K562 (cell line): ENCODE measurements at regions not wholly inside any gene's neighbourhood (a gene's known extent, or its start where the extent isn't known, plus 50 kb on each side); places are given as distances from the start of the nearest gene placed in this dataset.

Experiments used
- ATAC-seq: fragments of 200-7000 bp; cut with Tn5 transposase; 3 replicates; pipeline ENCODE4 v1.9.1; 2020; ENCODE audit warnings: moderate library complexity
- BruUV-seq: library from RNA; stranded (reverse); fragments of 400-500 nt; replicated peaks from 2 replicates; lab custom pipeline; 2021; lab: Mats Ljungman, UMichigan
- CTCF ChIA-PET: fragments of 300-600 bp; formaldehyde crosslinking; extraction: SDS; loops from one replicate; lab custom pipeline; 2021; ENCODE audit warnings: low intra/inter-chr PET ratio; lab: Yijun Ruan, JAX
- POLR2A ChIA-PET: fragments of 300-600, 350-650 bp; sonication (Branson Sonifier 250); formaldehyde crosslinking; extraction: SDS; loops from one replicate; lab custom pipeline; 2021; ENCODE audit warnings: antibody characterized with exemption, inconsistent platforms; lab: Yijun Ruan, JAX
- DNase-seq, 4 experiments: peaks; one replicate each; pipeline versions ENCODE4 v3.0.0 to v3.0.0-alpha.2; 2011 to 2018; ENCODE audit warnings: low spot score in 3 of 4, mixed read lengths in 3 of 4; ENCODE audit errors: extremely low read depth in 1 of 4
- FAIRE-seq: peaks from 2 replicates; lab custom pipeline; 2011; peaks lifted over from hg19 to GRCh38; lab: Jason Lieb, UNC
- H2AFZ ChIP-seq: 2 replicates; pipeline ENCODE4 v1.6.0; 2011; ENCODE audit warnings: low read depth, low read length, control low read depth, inconsistent platforms
- H3K27ac ChIP-seq: fragments of 200-600 bp; 3 replicates; pipeline ENCODE4 v1.8.0; 2011; ENCODE audit warnings: low read depth, mild to moderate bottlenecking, control low read depth, inconsistent platforms, low read length, moderate library complexity, mixed read lengths; ENCODE audit errors: extremely low read depth
- H3K27me3 ChIP-seq, 2 experiments: fragments of 300-600 bp in 1 of 2; 2 replicates in 1 of 2; 3 replicates in 1 of 2; pipeline versions ENCODE4 v1.6.0 to v1.8.0; 2011; ENCODE audit warnings: inconsistent platforms in 2 of 2, low read length in 2 of 2, mild to moderate bottlenecking in 1 of 2, mixed read lengths in 1 of 2, moderate library complexity in 1 of 2; ENCODE audit not compliant: control insufficient read depth in 2 of 2, insufficient read depth in 2 of 2
- H3K36me3 ChIP-seq: fragments of 300-600 bp; 3 replicates; pipeline ENCODE4 v1.8.0; 2011; ENCODE audit warnings: mild to moderate bottlenecking, low read length, inconsistent platforms; ENCODE audit not compliant: control insufficient read depth, insufficient read depth
- H3K4me1 ChIP-seq, 2 experiments: fragments of 200-600 bp in 1 of 2; replicated peaks in 1 of 2; 2 replicates in 1 of 2; 3 replicates in 1 of 2; pipeline versions ENCODE4 v1.5.1 to v1.8.0; 2011; ENCODE audit warnings: inconsistent platforms in 2 of 2, low read length in 2 of 2, mild to moderate bottlenecking in 1 of 2, mixed read lengths in 1 of 2, moderate library complexity in 1 of 2; ENCODE audit not compliant: control insufficient read depth in 2 of 2, insufficient read depth in 2 of 2
- H3K4me2 ChIP-seq: 2 replicates; pipeline ENCODE4 v1.6.1; 2011; ENCODE audit warnings: low read length, control low read depth, inconsistent platforms, mixed read lengths; ENCODE audit not compliant: insufficient read depth
- H3K4me3 ChIP-seq: fragments of 200-600 bp; sonication (generic), shearing (Covaris generic); 2 replicates; pipeline ENCODE4 v1.5.1; 2016; ENCODE audit warnings: control low read depth, inconsistent platforms
- H3K79me2 ChIP-seq: fragments of 200-600 bp; 3 replicates; pipeline ENCODE4 v1.8.0; 2011; ENCODE audit warnings: low read length, inconsistent platforms; ENCODE audit not compliant: control insufficient read depth, insufficient read depth
- H3K9ac ChIP-seq, 2 experiments: 2 replicates each; pipeline versions ENCODE4 v1.6.0 to v1.6.1; 2011; ENCODE audit warnings: low read depth in 2 of 2, low read length in 2 of 2, control low read depth in 1 of 2, inconsistent platforms in 1 of 2, mild to moderate bottlenecking in 1 of 2, mixed read lengths in 1 of 2; ENCODE audit not compliant: insufficient read depth in 1 of 2
- H3K9me1 ChIP-seq: one replicate; pipeline ENCODE4 v1.6.0; 2011; ENCODE audit warnings: inconsistent platforms, mild to moderate bottlenecking, low read length, moderate library complexity; ENCODE audit not compliant: control insufficient read depth, insufficient read depth
- H3K9me3 ChIP-seq: replicated peaks from 2 replicates; pipeline ENCODE4 v1.5.1; 2011; ENCODE audit warnings: low read depth, low read length, inconsistent platforms; ENCODE audit not compliant: control insufficient read depth, insufficient read depth
- H4K20me1 ChIP-seq: replicated peaks from 2 replicates; pipeline ENCODE4 v1.6.1; 2011; ENCODE audit warnings: low read length, inconsistent platforms, mixed read lengths; ENCODE audit not compliant: control insufficient read depth, insufficient read depth
- E4F1 ChIP-seq: fragments of 250-450 bp; sonication (Bioruptor Pico); IDR thresholded peaks from 2 replicates; pipeline ENCODE4 v1.5.0; 2021; ENCODE audit warnings: mild to moderate bottlenecking, borderline replicate concordance
- HOXB6 ChIP-seq: fragments of 250-450 bp; sonication (Bioruptor Pico); IDR thresholded peaks from 2 replicates; pipeline ENCODE4 v1.5.1; 2022; ENCODE audit warnings: mild to moderate bottlenecking, borderline replicate concordance
- KDM2B ChIP-seq: fragments of 250-450 bp; sonication (Bioruptor Pico); IDR thresholded peaks from 2 replicates; pipeline ENCODE4 v1.8.0; 2021; ENCODE audit warnings: mild to moderate bottlenecking, moderate library complexity
- MYNN ChIP-seq, 2 experiments: sonication (generic); formaldehyde crosslinking in 1 of 2; IDR thresholded peaks; 2 replicates each; pipeline versions ENCODE4 v1.5.0 to v1.6.1; 2016 to 2020; ENCODE audit warnings: antibody characterized with exemption in 1 of 2, missing genetic modification reagents in 1 of 2
- NCOA2 ChIP-seq, 2 experiments: fragments of 450-650 bp; IDR thresholded peaks; 2 replicates each; pipeline ENCODE4 v1.6.1; 2018; ENCODE audit warnings: mild to moderate bottlenecking in 2 of 2, moderate library complexity in 1 of 2; ENCODE audit not compliant: partially characterized antibody in 2 of 2
- PHF8 ChIP-seq: fragments of 200-600 bp; sonication (generic); IDR thresholded peaks from 2 replicates; pipeline ENCODE4 v1.6.1; 2012; ENCODE audit warnings: mixed run types, mild to moderate bottlenecking, inconsistent platforms, low read length, moderate library complexity, borderline replicate concordance
- RFX5 ChIP-seq: IDR thresholded peaks from 2 replicates; pipeline ENCODE4 v1.6.1; 2011; ENCODE audit warnings: low read depth, mild to moderate bottlenecking, improper control_type of control experiment, low read length
- SIN3A ChIP-seq, 2 experiments: fragments of 150-350 bp in 1 of 2; IDR thresholded peaks; 2 replicates each; pipeline ENCODE4 v1.6.1; 2011 to 2016; ENCODE audit warnings: borderline replicate concordance in 2 of 2, low read depth in 2 of 2, low read length in 2 of 2, mild to moderate bottlenecking in 2 of 2, moderate library complexity in 2 of 2; ENCODE audit not compliant: control insufficient read depth in 1 of 2
- TAF1 ChIP-seq: IDR thresholded peaks from 2 replicates; pipeline ENCODE4 v1.6.1; 2011; ENCODE audit warnings: mild to moderate bottlenecking, low read length, moderate library complexity; ENCODE audit not compliant: insufficient read depth, control insufficient read depth, severe bottlenecking; ENCODE audit errors: extremely low read depth
- ZBTB9 ChIP-seq: fragments of 450-650 bp; formaldehyde crosslinking; IDR thresholded peaks from 2 replicates; pipeline ENCODE4 v1.4.0; 2020; ENCODE audit warnings: mild to moderate bottlenecking, moderate library complexity
- ZNF165 ChIP-seq: fragments of 250-450 bp; sonication (Bioruptor Pico); IDR thresholded peaks from 2 replicates; pipeline ENCODE4 v1.4.0; 2020; ENCODE audit warnings: borderline replicate concordance
- ZNF644 ChIP-seq: fragments of 200-800 bp; sonication (Bioruptor generic); IDR thresholded peaks from 2 replicates; pipeline ENCODE4 v1.6.1; 2016; ENCODE audit warnings: low read depth, missing genetic modification characterization, missing compliant biosample characterization
- WGBS: fragments of 100-300 bp; shearing (Covaris generic); methylation state at CpG from one replicate; pipeline ENCODE4 v1.1.6; 2016; ENCODE audit warnings: low coverage, mixed read lengths; ENCODE audit not compliant: insufficient coverage; ENCODE audit errors: missing lambda C conversion rate; 5-methylcytosine and 5-hydroxymethylcytosine counted together
- in situ Hi-C: fragments of 300-500 bp; cut with MboI; formaldehyde crosslinking; loops from 4 replicates; pipeline ENCODE4 v1.15.0; 2018; ENCODE audit warnings: inconsistent platforms, mixed read lengths
- intact Hi-C: fragments of 100-400 bp; cut with micrococcal nuclease; formaldehyde crosslinking; loops from 2 replicates; pipeline ENCODE4 v1.14.2; 2022

- H3K27ac ChIP-seq: no peak overlapping the region
- no peak overlapping the region for H3K4me3 ChIP-seq
- no peak overlapping the region for H3K9ac ChIP-seq
- no peaks in the 10 kb centered on the region for H3K36me3 ChIP-seq
- no peak overlapping the region for H3K4me2 ChIP-seq
- WGBS: 4% methylated on average over 3 of the region's 3 CpGs
- no peak overlapping the region for H2AFZ ChIP-seq
- BruUV-seq: no TSS peak
- ChIA-PET POLR2A (no interaction called here), CTCF (no interaction called here)
- H3K79me2 ChIP-seq: no peaks in the 10 kb centered on the region
- intact Hi-C loops (no loop called here), in situ Hi-C loops (no loop called here)
- DNase-seq (no peak), FAIRE-seq (no peak), ATAC-seq (no peak)
- no peaks in the 10 kb centered on the region for H3K27me3 ChIP-seq
- no peaks in the 10 kb centered on the region for H3K4me1 ChIP-seq
- H4K20me1 ChIP-seq: no peaks in the 10 kb centered on the region
- no peak for TF ChIP-seq KDM2B
- TF ChIP-seq TAF1: no peak
- TF ChIP-seq HOXB6 (CRISPR knock-in tag): no peak
- TF ChIP-seq E4F1 (CRISPR knock-in tag): no peak
- TF ChIP-seq SIN3A (IDR thresholded peaks at IDR 0.05; ENCODE audit: borderline replicate concordance in 2 of 2, control insufficient read depth in 1 of 2, low read depth in 2 of 2, low read length in 2 of 2): no peak
- no peak for TF ChIP-seq NCOA2 (IDR thresholded peaks at IDR 0.05; ENCODE audit: partially characterized antibody in 2 of 2)
- TF ChIP-seq PHF8: no peak
- no peak for TF ChIP-seq ZNF165 (CRISPR knock-in tag)
- no peak for TF ChIP-seq ZNF644
- TF ChIP-seq MYNN (IDR thresholded peaks at IDR 0.05): no peak
- no peak for TF ChIP-seq MYNN (CRISPR knock-in tag; IDR thresholded peaks at IDR 0.05)
- no peak for TF ChIP-seq RFX5
- no peak for TF ChIP-seq ZBTB9 (CRISPR knock-in tag)
- no peaks in the 10 kb centered on the region for H3K9me3 ChIP-seq
- no peaks in the 10 kb centered on the region for H3K9me1 ChIP-seq
Observed at GRCh38 chr12:29050503-29050902, 98.6 kb upstream of the FAR2 start.
